Hypothalamus (tissue), 51 donors: ENCODE measurements at regions not wholly inside any gene's neighbourhood (a gene's known extent, or its start where the extent isn't known, plus 50 kb on each side); places are given as distances from the start of the nearest gene placed in this dataset.
"Not testable (repeated sequence)": the region's sequence is repeated elsewhere in the genome, so short reads cannot be mapped to it uniquely, and the experiment has no call there.

Source experiments
- DNase-seq, 51 donors: peaks; one replicate each; lab custom pipeline; 2025; lab: John Stamatoyannopoulos, UW

DNA sequence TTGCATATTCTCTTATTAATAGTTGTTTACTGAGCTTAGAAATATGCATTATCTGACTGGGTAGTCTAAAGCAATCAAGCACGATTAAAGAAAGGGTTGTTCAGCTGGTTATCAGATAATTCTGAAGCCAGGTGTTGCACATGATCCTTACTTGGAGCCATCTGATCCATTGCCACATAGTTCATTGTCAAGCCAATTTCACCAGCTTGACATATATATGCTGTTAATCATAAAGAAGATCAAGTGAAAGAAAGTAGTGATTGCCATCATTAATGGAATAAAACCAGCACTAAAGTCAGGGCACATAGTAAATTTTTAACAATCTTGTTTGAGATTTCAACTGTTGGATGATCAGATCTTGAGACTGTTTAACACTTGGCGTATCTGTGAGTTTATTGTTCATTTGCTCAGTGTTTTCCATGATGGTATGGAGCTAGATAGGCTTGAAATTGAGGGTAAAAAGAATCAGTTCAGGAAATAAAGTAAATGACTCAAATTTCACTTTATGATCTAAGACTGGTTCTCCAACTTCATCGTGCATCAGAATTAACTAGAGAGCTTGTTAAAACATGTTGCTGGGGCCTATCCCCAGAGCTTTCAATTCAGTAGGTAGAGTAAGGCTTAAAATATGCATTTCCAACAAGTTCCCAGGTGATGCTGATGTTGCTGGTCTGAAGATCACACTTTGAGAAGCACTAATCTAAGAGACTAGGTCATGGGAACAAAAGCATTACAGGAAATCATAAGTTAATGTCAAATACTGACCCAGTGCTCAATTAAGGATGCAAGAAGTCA lies 539.6 kb downstream of the SATB2 start:
- no peak for DNase-seq

- no peak for DNase-seq
Measured at GRCh38 chr2:198917275-198917674, 540.5 kb downstream of the SATB2 start.

DNA sequence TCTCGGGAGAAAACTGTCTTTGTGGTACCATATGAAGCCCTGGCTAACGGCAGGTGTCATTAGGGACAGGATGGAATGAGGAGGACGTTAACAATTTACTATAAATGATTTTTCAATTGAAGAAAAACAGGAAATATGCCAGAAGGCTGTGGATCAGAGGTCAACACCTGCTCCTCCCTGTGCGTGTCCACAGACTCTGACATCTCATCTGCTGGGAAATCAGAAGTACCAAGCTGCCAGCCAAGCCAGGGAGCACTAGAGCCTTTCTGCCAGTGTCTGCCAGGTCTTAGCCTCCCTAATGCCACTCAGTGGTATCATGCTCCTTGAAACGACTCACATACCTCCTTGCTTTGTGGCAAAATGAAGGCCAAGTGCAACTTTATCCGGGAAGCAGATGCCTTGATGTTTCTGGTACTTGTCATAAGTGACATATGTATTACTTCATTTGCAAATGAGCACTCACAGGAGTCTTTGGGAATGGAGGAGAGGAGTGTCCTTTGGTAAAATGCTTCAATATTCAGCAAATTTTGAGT lies 541.1 kb downstream of the SATB2 start:
- no peak for DNase-seq

GRCh38 chr2:198913394-198914152 lies 544.2 kb downstream of the SATB2 start:
- DNase-seq: no peak

DNA sequence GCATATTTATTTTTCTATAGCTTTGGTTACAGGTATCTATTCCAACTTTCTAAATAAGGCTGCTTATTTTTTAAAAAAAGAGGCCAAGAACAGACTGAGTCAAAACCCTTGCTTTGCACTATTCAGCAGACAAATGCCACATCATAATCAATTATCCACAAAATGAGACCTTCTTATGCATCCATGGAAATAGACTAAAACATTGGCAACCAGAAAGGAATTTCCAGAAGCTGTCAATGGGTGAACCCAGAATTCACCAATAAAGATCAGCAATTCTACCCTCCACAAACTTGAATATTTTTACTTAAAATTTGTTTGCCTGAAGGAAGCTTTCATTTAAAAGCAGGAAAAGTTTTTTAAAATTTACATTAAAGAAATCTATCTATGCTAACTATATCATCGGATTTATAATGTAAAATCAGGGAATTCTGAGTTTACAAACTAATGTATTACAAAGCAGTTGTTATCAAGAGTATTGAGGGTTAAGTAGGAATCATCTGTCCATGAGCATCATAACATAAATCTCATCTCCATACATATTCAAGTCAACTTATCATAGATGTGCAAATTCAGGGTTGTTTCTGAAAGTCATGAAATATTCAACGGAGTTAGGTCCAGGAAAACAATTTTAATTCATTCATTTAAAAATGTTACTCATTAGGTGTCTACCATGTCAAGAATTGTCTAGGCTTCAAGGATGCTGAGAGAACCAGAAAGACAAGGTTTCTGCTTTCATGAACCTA lies 548.0 kb downstream of the SATB2 start:
- DNase-seq: no peak

- no peak for DNase-seq
Measured at GRCh38 chr2:198905881-198906612, 551.7 kb downstream of the SATB2 start.

- DNase-seq: no peak
Measured at GRCh38 chr2:198901894-198902293, 555.8 kb downstream of the SATB2 start.

DNA sequence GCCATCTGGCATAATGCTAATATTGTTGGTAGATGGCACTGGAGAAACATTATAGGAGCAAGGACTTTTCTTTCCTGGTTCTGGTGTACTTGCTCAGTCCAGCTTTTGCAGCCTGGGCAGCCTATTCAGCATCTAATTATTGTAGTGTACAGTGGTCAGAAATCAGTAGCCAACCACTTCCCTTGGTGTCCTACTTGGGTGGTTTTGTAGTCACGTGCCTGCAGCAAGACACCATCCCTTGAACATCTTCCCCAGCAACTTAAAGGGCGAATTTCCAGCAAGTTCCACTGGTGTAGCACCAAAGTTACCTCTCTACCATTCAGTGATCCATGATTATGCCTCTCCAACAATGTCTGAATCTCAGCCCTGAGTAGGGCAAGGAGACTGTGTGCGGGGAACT lies 557.6 kb downstream of the SATB2 start:
- no peak for DNase-seq

- no peak for DNase-seq
Measured at GRCh38 chr2:198890490-198890889, 567.2 kb downstream of the SATB2 start.

- no peak for DNase-seq
Measured at GRCh38 chr2:198883604-198884003, 574.1 kb downstream of the SATB2 start.

DNA sequence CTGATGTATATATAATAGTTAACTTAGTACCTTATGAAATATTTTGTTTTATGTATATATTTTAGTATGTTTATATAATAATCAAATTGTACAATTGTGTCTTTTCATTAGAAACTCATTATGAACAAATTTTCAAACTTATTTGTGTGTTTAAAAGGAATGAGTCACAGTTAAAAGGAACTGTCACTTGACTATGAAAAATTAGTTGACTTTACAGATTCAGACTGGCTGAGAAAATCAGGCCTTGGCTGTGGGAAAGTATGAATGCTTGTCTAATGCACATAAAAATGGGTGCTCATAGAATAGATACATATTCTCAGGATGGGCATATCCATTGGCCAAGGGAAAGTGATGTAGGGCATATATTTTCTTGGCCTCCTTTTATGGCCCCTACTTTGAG lies 576.8 kb downstream of the SATB2 start:
- DNase-seq: no peak

GRCh38 chr2:198880421-198880820 lies 577.3 kb downstream of the SATB2 start:
- no peak for DNase-seq

- DNase-seq: no peak
Measured at GRCh38 chr2:198874472-198874858, 583.3 kb downstream of the SATB2 start.

GRCh38 chr2:198873503-198874471 lies 584.0 kb downstream of the SATB2 start:
- DNase-seq: no peak

DNA sequence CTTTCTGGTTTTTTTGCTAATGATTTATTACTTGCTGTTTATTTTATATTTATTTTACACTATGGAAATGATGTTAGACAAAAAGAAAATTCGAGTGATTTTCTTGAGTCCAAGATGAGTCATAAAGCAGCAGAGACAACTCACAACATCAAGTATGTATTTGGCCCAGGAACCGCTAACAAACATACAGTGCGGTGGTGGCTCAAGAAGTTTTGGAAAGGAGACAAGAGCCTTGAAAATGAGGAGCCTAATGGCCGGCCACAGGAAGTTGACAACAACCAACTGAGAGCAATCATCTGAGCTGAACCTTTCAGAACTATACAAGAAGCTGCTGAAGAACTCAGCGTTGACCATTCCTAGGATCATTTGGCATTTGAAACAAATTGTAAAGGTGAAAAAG lies 594.1 kb downstream of the SATB2 start:
- DNase-seq: no peak

DNA sequence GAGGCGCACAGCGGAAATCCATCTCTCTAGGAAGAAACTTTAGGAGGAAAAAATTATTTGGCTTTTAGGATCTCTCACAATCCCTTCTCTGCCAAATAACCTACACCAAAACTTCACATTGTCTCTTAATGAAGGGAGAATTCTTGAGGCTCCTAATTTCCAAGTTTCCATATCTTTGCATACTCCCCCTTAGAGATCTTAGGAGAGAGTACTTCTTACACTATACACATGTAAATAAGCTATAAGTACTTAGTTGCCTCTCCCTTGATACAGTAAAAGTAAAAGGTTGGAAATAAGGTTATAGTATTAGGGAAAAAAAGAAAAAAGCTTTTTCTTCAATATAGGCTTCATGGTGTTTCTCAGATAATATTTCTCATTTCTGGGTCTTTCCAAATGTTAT lies 596.7 kb downstream of the SATB2 start:
- DNase-seq: no peak

DNA sequence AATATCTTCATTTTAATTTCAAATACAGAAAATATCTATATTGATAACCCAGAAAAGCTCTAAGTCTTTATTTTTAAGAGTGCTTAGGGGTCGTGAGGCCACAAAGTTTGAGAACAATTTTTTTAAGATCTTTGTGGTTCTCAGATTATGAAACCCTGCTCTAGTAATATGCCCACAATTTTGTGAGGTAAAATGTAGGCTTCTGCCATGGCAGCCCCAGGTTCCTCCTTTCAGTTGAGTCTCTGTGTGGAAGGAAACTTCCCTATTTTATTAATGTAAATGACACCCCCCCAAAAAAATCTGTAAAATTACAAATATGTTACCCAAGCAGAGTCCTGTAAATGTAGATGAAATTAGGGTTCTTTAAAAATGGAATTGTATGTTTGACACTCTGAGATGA lies 600.5 kb downstream of the SATB2 start:
- DNase-seq: no peak

DNA sequence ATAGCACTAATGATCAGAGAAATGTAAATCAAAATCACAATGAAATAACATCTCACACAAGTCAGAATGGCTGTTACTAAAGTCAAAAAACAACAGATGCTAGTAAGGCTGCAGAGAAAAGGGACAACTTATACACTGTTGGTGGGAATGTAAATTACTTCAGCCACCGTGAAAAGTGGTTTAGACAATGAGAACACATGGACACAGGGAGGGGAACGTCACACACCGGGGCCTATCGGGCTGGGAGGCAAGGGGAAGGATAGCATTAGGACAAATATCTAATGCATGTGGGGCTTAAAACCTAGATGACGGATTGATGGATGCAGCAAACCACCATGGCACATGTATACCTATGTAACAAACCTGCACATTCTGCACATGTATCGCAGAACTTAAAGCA lies 602.0 kb downstream of the SATB2 start:
- DNase-seq: not testable (repeated sequence)

GRCh38 chr2:198852248-198852647 lies 605.5 kb downstream of the SATB2 start:
- no peak for DNase-seq
